Stimulated activated CD4-positive, alpha-beta T cell treated with anti-CD3 and anti-CD28 coated beads, Interleukin-12 subunit alpha, Interleukin-12 subunit beta, amount 100 ng/mL, for 4 hours (primary cell): ENCODE measurements at regions not wholly inside any gene's neighbourhood (a gene's known extent, or its start where the extent isn't known, plus 50 kb on each side); places are given as distances from the start of the nearest gene placed in this dataset.
"Not testable (repeated sequence)": the region's sequence is repeated elsewhere in the genome, so short reads cannot be mapped to it uniquely, and the experiment has no call there.

ENCODE experiments used
- DNase-seq: peaks from one replicate; pipeline ENCODE4 v3.0.0-alpha.2; 2020

DNA sequence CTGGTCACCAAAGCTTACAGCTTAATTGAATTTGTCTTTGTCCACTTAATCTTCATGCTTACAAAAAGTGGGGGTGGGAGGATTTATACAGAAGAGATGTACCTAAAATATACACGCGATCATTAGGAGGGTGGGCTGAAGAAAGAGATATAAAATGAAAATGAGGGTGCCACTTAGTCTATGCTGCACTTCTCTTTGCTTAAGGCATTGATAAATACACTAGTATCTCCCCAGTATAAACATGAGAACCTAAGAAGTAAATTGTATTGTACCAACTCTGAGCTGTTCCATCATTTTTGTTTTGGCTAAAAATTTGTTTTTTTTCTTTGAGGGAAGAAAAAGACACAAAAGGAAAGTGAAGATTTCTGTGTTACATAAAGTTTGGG is 170.8 kb upstream of the ZNF217 start:
- no peak for DNase-seq

DNA sequence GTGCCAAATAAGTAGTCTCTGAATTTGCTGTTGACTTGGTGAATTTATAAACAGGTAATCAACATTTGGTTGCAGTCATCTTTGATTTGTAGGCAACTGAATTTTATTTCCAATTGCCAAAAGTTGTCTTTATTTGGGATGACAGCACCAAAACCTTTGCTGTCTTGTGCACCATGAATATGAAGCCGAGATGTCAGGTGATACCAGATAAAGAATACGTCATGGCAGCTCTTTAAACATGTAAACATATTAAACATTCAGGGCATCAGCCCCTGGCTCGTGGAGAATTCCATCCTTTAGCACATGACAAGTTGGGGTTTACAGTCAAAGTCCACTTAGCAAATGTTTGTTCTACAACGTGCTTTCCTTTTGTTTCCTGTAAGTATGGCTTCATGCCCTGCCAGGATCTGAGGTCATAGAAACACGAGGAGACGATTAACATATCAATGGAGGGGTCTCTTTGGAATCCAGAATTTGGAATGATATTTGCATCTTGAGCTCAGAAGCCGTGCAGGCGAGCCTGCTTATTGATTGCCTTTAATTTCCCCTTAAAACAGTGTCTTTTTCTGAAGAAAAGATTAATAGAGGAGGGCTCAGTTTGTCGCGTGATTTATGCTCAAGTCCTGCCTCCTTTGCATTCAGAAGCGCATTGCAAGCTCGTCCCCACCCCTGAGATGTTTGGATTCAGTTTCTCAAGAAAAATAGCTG is 170.2 kb upstream of the ZNF217 start:
- no peak for DNase-seq

DNA sequence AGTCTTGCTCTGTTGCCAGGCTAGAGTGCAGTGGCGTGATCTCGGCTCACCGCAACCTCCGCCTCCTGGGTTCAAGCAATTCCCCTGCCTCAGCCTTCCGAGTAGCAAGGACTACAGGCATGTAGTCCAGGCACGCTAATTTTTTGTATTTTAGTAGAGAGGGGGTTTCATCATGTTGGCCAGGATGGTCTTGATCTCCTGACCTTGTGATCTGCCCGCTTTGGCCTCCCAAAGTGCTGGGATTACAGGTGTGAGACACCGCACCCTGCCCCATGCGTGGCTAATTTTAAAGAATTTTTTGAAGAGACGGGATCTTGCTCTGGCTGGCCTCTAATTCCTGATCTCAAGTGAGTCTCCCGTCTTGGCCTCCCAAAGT is 168.8 kb upstream of the ZNF217 start:
- not testable (repeated sequence) for DNase-seq

DNA sequence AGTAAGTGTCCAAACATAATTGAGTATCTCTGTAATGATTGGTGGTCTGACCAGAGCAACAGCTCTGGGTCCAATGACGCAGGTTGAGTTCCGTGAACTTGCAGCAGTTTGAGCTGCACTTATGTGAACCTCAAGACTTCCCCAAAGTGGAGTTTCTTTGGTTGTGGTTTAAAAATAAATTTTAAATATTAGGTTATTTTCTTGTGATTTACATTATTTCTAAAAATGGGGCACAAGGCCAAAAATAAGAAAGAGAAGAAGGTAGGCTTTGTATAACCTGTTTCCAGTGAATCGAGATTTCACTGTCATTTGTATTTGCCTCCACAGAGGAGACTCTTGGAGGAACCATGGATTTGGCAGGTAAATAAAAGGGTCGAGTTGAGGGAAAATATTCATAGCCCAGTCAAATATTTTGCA is 166.4 kb upstream of the ZNF217 start:
- no peak for DNase-seq

DNA sequence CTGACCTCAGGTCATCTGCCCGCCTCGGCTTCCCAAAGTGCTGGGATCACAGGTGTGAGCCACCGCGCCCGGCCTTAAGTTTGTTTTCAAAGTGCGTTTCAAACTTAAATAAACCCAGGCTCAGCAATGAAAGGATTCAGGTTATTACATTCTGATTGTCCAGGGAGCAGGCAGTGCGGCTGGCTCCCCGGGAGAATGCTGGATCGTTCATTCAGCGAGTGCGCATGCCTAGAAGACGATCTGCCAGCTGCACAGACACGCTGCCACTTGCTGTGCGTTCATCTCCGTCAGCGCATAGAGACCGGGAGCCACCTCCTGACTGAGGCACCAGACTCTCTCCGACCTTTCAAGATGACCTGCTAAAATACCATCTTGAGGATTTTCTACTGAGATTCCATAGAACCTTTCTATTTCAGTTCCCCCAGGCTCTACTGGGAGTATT is 163.9 kb upstream of the ZNF217 start:
- DNase-seq = no peak

DNA sequence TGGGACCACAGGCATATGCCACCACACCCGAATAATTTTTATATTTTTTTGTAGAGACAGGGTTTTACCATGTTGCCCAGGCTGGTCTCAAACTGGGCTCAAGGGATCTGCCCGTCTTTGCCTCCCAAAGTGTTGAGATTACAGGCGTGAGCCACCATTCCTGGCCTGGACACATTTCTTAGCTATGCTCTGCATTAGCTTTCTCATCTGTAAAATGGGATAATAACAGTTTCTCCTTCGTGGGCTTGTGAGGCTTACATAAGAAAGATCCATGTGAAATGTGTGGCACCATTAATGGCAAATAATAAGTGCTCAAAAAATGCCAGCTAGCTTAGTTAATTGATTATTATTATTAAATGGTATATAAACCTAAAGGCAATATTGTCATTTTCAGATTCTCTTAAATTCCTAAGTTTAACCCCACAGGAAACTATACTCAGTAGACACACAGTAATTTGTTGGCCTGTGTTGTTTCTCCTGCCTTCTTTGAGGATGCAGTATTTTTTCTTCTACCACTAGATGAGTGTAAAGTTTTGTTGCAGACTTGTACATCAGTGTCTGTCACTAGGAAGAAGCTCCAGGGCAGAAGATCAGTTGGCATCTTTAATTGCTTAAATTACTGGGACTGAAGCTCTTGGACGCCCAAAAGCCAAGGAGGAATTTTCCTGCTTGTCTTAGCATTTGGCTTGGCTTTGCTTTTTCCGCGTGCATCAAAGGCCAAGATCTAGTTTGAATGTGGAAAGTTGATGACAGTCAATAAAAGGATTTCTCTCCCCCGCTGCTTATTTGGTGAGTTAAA is 162.3 kb upstream of the ZNF217 start:
- DNase-seq = no peak

DNA sequence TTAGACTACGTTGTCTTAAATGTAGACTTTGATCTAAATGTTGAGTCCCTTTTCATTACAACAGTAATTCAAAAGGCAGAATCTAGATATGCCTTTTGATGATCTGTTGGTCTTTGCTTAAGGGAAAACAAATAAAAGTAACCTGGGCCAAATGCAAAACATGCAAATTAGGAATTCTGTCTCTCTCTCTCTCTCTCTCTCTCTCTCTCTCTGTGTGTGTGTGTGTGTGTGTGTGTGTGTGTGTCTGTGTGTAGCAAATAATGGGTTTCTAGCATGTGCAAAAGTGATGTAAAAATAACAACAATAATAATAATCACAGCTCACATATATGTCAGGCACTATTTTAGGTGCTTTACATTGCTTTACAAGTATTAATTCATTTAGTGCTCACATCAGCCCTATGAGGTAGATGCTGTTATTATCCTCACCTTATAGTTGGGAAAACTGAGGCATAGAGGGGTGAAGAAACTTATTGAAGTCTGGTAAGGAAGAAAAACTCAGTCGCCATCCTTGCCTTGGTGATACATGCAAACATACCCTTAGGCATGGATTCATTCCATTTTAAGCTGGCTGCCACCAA is 160.3 kb upstream of the ZNF217 start:
- no peak for DNase-seq

DNA sequence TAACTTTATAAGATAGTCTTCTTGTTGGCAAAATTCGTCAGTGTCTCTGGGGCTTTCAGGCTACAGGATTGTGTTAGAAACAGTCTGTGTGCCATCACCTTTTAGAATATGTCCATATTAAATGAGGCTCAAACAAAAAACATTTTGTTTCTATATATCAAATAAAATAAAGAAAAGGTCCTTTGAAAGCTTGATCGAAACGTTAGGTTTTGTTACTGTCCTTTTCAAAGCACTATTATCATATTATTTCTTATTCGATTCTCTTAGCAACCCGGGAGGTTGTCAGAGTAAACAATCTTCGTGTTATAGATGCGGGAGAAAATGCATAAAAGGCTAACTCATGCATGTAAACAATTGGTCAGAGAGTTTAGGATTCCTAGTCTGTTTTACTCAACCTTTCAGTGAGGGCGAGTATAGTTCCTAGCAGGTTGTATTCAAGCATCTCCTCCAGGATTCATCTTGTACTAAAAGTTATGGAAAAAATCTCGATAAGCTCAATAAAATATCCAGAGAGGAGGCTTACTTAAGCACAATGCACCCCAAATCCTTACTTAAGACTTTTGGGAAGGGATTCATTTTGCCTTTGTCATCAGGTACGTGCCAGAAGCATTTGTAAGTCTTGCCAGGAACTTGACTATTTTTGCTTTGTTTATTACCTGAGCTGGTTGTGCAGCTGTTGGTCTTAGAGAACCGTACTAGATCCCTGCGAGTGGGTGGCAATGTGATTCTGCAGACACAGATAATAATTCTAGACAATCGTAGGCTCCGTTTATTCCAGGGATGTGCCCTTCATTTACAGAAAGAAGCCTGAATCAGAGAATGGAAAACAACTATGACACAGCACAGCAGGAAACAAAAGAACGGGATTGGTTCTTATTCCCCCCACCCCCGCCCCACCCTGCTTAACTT is 159.6 kb upstream of the ZNF217 start:
- no peak for DNase-seq

DNA sequence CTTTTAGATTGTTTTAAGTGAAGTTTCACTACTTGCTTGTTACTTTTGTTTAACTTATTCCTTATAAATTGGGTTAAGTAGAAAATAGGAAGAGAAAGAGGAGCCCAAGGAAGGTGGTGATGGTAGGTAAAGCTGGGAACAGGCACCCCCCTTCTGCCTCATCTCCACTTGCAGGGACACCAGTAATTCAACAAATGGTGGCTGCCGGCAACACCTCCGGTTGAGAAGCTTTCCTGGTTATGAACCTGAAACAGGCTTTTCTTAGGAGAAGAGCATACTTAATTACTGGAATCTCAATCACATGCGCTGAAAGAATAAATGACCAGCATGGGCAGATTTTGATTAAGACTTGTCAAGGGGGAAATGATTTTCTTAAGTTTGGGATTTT is 158.9 kb upstream of the ZNF217 start:
- no peak for DNase-seq

DNA sequence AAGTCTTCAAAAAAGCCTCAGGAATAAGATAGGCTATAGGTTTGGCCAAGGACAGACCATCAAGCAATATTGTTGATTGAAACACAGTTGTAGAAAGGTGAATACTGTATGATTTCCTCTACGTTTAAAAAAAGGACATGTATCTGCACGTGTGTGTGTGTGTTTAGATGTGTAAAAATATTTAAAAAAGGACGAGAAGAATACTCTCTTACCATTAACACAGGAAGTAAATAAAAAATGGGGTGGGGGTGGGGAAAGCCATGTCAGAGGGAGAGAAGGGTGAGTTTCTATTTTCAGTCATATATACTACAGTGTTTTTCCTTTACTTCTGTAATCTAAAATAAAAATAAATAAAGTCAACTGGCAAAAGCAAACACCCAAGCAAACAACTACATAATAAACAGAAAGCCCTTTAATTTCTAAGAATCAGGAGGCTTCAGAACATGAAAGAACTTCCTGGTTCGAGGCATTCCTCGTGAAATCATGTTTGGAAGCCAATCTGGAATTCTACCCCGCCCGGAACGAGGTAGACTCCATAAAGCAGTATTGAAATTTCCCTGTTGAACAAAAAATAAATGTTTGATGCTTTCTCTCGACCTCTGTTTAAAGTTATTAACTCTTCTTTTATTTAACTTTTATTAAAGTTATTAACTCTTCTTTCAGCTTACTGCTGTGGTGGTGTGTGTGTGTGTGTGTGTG is 158.1 kb upstream of the ZNF217 start:
- no peak for DNase-seq

DNA sequence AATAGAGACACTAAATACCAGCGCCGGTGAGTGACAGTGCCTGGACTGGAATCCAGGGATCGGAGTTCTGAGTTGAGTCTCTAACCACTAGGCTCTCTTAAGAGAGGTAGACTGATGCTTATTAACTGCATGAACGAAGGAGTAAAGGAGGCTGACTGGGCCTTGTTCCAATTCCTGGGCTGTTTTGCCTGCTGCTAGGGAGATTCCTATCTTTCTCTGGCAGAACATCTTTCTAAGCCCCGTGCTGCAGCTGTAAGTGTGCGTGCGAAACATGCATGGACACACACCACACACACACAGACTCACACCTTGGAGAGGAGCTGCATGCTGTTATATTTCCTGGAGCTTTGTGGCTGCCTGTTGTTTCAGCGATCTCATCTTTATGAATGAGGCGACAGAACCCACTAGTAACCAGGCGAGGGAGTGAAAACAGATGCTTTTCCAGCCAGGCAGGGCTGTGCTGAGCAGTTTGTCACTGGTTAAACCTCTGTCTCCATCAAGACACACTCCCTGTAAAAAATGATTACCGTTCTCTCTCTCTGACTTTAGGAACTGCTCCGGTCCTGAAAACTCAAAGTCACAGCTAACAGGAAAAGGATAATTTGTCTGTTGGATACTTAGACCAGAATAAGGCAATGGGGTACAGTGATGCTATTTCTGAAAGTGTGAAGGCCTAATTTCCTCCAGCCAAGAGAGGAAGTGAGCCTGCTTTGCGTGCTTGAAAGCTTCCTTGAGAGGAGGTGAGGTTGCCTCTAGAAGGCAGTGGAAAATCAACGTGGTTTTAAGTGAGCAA is 157.4 kb upstream of the ZNF217 start:
- DNase-seq = peak; percentile 10

DNA sequence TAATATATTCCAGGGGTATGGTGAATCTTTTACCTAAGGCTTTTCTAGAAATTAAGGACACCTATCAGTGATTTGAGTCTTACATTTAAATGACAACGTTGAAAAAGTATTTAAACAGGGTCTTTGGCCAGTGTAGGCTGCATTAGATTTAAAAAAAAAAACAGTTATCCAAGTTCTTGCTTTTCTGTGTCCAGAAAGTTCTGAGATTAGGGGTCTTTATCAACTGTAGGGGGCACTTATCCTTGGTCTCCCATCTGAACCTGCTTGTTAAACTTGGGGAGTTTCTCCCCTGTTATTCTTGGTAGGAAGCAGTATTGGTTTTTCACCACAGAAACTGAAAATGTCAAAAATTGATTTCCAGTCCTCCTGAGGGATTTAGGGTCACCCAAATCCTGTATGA is 155.9 kb upstream of the ZNF217 start:
- DNase-seq = no peak

DNA sequence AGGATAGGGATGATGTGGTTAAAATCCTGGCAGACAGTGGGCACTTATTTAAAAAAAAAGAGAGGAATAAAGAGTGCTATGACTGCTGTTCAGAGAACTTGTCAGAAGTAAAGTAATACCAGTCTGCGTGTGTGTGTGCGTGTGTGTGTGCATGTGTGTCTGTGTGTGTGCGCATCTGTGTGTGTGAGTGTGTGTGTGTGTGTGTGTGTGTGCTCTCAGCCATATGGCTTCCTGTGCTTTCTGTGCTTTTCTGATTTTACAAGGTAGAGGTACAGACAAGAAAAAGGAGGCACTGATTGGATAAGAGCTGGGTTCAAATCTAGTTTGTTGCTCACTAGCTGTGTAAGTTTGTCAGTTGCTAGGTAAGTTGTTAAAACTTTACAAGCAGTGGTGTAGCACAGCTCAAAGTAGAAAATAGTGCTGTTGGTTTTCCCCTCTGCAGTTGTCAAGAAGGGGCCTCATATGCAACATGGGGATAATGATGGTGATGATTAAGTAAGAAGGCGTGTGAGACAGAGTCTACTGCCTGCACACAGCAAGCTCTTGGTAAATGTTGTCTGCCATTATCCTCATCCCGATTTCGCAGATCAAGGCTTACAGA is 155.3 kb upstream of the ZNF217 start:
- no peak for DNase-seq

DNA sequence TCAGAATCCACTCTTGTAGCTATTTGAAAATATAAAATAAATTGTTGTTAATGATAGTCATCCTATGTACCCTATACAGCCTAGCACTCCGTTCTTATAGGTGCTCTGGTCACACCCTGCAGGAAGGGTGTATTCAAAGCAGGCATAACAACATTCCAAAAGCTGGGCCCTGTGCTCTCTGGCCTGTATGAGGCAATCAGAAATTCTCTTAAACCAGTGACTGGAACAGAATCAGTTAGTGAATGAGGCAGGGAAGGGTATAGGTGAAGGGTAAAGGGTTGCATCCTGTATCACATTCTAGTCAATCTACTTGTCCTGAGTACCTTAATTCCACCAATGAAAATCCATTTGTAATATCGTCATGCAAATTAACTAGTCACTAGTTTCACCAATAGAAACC is 154.5 kb upstream of the ZNF217 start:
- no peak for DNase-seq

DNA sequence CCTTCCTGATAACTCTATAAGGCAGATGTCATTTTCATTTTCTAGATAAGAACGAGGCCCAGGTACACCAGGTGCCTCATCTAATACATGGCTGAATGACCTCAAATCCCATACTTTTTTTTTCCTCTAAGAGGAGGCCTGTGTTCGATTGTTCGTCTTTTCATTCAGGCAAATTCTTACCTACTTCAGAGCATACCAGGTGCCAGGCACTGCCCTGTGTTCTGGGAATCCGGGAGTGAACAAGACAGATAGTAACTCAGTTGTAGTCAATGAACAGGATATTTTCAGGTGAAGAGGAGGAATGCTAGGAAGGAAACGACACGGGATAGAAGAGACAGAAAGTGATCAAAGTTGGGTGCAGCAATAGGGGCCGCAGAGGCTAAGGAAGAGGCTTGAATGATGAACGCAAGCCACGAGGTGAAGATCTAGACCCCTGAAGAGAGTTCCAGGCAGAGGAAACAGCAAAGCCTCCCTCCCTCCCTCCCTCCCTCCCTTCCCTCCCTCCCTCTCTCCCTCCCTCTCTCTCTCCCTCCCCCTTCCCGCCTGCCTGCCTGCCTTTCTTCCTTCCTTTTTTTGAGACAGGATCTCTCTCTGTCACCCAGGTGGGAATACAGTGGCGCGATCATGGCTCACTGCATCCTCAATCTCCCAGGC is 150.1 kb upstream of the ZNF217 start:
- no peak for DNase-seq

DNA sequence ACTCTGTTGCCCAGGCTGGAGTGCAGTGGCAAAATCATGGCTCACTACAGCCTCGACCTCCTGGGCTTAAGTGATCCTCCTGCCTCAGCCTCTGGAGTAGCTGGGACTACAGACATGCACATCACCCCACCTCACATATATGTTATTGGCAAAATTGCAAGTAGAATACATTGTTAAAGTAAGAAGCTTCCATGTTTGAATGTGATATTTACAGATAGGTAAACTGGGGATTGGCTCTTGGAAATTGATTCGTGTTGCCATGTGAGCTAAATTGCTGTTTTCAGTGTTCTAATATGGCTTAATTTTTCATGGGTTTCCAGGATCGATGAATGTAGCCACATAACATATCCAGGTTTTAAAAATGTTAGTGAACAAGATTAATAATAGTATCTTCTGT is 149.0 kb upstream of the ZNF217 start:
- DNase-seq = no peak

DNA sequence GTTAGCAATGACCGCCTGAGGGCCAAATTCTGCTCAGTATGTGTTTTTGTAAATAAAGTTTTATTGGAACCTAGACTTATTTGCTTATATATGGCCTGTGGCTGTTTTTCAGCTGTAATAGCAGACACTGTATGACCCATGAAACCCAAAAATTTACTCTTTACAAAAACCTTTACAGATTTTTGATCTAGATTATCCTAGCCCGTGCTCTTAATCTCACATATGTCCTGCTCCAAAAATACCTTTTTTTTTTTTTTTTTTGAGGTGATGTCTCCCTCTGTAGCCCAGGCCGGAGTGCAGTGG is 148.0 kb upstream of the ZNF217 start:
- no peak for DNase-seq

DNA sequence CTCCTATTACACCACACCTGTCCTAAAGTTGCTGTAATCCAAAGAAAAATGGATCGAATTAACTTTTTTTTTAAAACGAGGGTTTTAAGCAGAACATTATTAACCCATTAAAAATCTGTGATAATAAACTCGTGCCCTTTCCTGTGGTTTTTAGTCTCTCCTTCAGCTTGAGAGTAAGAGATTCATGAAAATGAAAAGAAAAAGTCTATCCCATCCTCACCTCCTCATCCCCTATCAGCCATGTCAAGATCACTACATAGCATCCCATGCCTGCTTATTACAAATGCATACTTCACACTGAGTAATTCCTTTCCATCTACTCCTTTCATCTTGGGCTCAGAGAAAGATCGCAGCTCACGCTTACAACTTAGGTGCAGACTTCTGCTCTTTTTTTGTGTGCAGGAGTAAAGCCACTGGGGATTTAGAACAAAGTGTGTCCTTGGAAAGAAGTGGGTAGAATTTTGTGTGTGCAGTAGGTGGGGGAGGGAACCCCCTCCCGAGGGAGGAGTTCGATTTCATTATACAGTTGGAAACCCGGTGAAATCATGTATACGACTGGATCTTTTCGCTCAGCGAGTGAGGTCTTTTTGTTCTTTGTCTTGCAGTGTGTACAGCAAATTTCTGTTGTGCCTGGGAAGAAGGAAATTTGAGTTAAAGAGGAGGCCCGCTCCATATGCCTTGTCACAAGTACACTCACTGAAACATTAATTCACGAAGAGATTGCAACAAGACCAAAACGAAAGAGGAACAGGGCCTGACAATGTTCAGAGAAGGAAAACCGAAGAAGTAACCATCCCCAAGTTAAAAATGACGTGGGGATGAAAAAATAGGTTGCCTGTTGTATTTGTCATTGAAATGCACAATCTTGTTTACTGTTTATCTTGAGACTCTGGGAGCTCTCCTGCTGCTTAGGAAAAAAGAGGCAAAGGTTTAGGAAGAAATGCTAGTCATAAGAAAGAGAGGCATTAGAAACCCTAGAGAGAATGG is 146.5 kb upstream of the ZNF217 start:
- no peak for DNase-seq

DNA sequence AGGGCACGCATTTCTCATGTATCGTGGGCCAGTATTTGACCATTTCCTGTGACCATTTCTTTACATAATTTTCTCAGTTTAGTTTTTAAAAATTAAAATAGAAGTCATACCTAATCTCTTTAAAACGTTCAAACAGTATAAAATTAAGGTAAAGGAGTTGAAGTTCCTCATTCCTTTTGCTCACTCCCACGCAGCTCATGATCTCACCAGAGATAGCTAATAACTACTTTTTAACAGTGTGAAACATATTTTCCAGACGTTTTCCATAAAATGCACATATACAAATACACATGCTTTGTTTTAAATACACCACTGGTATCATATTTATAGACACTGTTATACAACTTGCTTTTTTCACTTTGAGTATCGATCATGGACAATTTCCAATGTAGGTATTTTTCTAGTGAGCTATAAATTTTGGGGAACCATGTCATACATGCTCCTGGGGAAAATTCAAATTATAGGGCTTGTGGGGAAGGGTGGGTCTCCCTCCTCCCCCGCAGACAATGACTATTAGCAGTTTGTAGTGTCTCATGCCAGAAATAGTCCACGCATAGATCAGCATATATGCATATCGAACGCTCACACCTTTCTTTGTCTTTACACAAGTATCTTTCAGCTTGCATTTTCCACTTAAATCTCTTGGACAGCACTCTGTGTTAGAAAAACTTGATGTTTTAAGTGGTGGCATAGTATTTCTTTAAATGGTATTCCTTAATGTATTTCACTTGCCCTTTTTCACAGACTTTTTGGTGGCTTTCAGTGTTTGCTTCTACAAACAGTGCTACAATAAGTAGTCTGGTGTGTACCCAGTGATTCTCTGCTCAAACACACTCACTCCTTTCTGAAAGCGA is 145.5 kb upstream of the ZNF217 start:
- no peak for DNase-seq
